DND-41 (cell line): ENCODE measurements at regions not wholly inside any gene's neighbourhood (a gene's known extent, or its start where the extent isn't known, plus 50 kb on each side); places are given as distances from the start of the nearest gene placed in this dataset.

Source experiments
- ATAC-seq: fragments of 200-7000 bp; cut with Tn5 transposase; 3 replicates; pipeline ENCODE4 v1.9.1; 2021; ENCODE audit warnings: low read depth; ENCODE audit not compliant: insufficient read depth
- DNase-seq: peaks from one replicate; pipeline ENCODE4 v3.0.0-alpha.2; 2020
- H2AFZ ChIP-seq: 2 replicates; pipeline ENCODE4 v1.6.0; 2012; ENCODE audit warnings: low read depth, low read length
- H3K27ac ChIP-seq: 2 replicates; pipeline ENCODE4 v1.5.1; 2012; ENCODE audit warnings: low read length, inconsistent platforms
- H3K27me3 ChIP-seq: fragments of 200-600 bp; sonication (generic); 2 replicates; pipeline ENCODE4 v1.6.0; 2012; ENCODE audit warnings: low read length, mild to moderate bottlenecking, inconsistent platforms; ENCODE audit not compliant: insufficient read depth, poor library complexity
- H3K36me3 ChIP-seq: 2 replicates; pipeline ENCODE4 v1.5.1; 2012; ENCODE audit warnings: low read length, inconsistent platforms; ENCODE audit not compliant: insufficient read depth
- H3K4me1 ChIP-seq: 2 replicates; pipeline ENCODE4 v1.5.1; 2012; ENCODE audit warnings: mild to moderate bottlenecking, low read length; ENCODE audit not compliant: insufficient read depth
- H3K4me2 ChIP-seq: 2 replicates; pipeline ENCODE4 v1.6.0; 2012; ENCODE audit warnings: mild to moderate bottlenecking, moderate library complexity, low read length, inconsistent platforms; ENCODE audit not compliant: insufficient read depth
- H3K4me3 ChIP-seq, 2 experiments: fragments of 200-600 bp in 1 of 2; shearing (Covaris generic) in 1 of 2; 2 replicates each; pipeline ENCODE4 v1.5.1; 2012 to 2016; ENCODE audit warnings: inconsistent platforms in 2 of 2, low read length in 2 of 2, mild to moderate bottlenecking in 2 of 2, low read depth in 1 of 2, moderate library complexity in 1 of 2
- H3K79me2 ChIP-seq: 2 replicates; pipeline ENCODE4 v1.6.0; 2012; ENCODE audit warnings: low read length, inconsistent platforms; ENCODE audit not compliant: insufficient read depth
- H3K9ac ChIP-seq: 2 replicates; pipeline ENCODE4 v1.6.0; 2012; ENCODE audit warnings: low read depth, mild to moderate bottlenecking, inconsistent platforms, low read length, moderate library complexity
- H3K9me3 ChIP-seq: 2 replicates; pipeline ENCODE4 v1.5.1; 2012; ENCODE audit warnings: low read length, moderate library complexity, mild to moderate bottlenecking, inconsistent platforms; ENCODE audit not compliant: insufficient read depth, severe bottlenecking
- H4K20me1 ChIP-seq: 2 replicates; pipeline ENCODE4 v1.6.0; 2012; ENCODE audit warnings: low read length; ENCODE audit not compliant: insufficient read depth
- EZH2 ChIP-seq: IDR thresholded peaks from 3 replicates; pipeline ENCODE4 v1.6.1; 2012; ENCODE audit warnings: borderline replicate concordance, low read depth, mild to moderate bottlenecking, moderate library complexity, low read length, inconsistent platforms; ENCODE audit not compliant: severe bottlenecking
- TF ChIP-seq, protein P1 (sequence below): IDR thresholded peaks from 2 replicates; pipeline ENCODE4 v1.5.1; 2012; ENCODE audit warnings: borderline replicate concordance, low read length, moderate library complexity, mild to moderate bottlenecking; ENCODE audit not compliant: poor library complexity, severe bottlenecking; ENCODE audit errors: extremely low read depth

DNA sequence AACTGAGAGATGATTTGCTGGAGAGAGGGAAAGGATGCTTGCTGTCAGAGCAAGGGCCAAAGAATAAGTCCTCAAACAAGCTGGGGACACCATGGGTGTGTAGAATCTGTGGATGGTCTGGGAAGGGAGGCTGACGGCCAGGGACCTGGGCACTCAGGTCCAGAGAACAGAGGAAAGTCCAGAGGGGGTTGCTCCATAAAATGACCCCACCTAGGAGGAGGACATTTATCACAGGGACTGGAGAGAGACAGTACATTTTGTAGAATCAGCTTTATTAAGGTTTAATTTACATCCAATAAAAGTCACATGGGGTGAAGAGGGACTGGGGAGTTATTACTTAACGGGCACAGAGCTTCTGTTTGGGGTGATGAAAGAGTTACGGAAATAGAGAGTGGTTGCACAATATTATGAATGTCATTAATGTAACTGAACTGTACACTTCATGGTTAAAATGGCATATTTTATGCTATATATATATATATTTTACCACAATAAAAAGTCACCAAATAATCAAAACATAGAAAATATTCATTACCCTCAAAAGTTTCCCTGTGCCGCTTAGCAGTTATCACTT lies 73.0 kb upstream of the ABCD3 start:
- no peak overlapping the region for H3K4me2 ChIP-seq
- no peaks in the 10 kb centered on the region for H3K4me1 ChIP-seq
- TF ChIP-seq EZH2, result no peak
- TF ChIP-seq, protein P1, sequence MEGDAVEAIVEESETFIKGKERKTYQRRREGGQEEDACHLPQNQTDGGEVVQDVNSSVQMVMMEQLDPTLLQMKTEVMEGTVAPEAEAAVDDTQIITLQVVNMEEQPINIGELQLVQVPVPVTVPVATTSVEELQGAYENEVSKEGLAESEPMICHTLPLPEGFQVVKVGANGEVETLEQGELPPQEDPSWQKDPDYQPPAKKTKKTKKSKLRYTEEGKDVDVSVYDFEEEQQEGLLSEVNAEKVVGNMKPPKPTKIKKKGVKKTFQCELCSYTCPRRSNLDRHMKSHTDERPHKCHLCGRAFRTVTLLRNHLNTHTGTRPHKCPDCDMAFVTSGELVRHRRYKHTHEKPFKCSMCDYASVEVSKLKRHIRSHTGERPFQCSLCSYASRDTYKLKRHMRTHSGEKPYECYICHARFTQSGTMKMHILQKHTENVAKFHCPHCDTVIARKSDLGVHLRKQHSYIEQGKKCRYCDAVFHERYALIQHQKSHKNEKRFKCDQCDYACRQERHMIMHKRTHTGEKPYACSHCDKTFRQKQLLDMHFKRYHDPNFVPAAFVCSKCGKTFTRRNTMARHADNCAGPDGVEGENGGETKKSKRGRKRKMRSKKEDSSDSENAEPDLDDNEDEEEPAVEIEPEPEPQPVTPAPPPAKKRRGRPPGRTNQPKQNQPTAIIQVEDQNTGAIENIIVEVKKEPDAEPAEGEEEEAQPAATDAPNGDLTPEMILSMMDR, result no peak
- no peak overlapping the region for H2AFZ ChIP-seq
- H3K36me3 ChIP-seq, result no peaks in the 10 kb centered on the region
- H3K4me3 ChIP-seq, result no peak overlapping the region
- DNase-seq (no peak), ATAC-seq (no peak)
- no peaks in the 10 kb centered on the region for H3K9me3 ChIP-seq
- H3K27me3 ChIP-seq, result no peaks in the 10 kb centered on the region
- H3K9ac ChIP-seq, result no peak overlapping the region
- H3K27ac ChIP-seq, result no peak overlapping the region
- no peaks in the 10 kb centered on the region for H4K20me1 ChIP-seq
- H3K79me2 ChIP-seq, result no peaks in the 10 kb centered on the region

DNA sequence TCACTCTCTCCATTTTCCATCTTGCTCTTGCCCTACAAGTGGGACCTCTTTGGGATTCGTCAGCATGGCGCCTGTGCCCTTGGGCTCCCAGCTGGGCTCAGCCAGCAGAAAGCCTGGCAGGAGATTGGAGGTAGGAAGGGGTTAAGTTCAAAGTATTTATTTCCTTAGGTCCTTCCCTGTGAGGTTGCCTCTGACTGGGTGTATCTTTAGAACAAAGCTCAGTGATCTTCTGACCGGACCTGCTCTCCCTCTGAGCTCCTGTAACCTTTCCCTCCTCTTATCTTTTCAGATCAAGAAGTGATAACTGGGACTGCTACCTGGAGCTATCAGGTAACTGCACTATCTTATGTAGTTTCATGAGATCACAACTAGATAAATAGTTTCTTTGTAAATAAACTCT lies 75.8 kb upstream of the ABCD3 start:
- no peak overlapping the region for H2AFZ ChIP-seq
- H3K9ac ChIP-seq, result no peak overlapping the region
- H3K79me2 ChIP-seq, result no peaks in the 10 kb centered on the region
- ATAC-seq, result no peak
- no peaks in the 10 kb centered on the region for H3K27me3 ChIP-seq
- no peak for TF ChIP-seq EZH2
- TF ChIP-seq, protein P1, result no peak
- H3K4me1 ChIP-seq, result peaks cover 5% of the 10 kb centered on the region; the same call in 1 of the 2 replicates
- no peak overlapping the region for H3K4me3 ChIP-seq
- no peak for DNase-seq
- no peaks in the 10 kb centered on the region for H3K36me3 ChIP-seq
- no peaks in the 10 kb centered on the region for H3K9me3 ChIP-seq
- no peak overlapping the region for H3K4me2 ChIP-seq
- no peaks in the 10 kb centered on the region for H4K20me1 ChIP-seq
- no peak overlapping the region for H3K27ac ChIP-seq

DNA sequence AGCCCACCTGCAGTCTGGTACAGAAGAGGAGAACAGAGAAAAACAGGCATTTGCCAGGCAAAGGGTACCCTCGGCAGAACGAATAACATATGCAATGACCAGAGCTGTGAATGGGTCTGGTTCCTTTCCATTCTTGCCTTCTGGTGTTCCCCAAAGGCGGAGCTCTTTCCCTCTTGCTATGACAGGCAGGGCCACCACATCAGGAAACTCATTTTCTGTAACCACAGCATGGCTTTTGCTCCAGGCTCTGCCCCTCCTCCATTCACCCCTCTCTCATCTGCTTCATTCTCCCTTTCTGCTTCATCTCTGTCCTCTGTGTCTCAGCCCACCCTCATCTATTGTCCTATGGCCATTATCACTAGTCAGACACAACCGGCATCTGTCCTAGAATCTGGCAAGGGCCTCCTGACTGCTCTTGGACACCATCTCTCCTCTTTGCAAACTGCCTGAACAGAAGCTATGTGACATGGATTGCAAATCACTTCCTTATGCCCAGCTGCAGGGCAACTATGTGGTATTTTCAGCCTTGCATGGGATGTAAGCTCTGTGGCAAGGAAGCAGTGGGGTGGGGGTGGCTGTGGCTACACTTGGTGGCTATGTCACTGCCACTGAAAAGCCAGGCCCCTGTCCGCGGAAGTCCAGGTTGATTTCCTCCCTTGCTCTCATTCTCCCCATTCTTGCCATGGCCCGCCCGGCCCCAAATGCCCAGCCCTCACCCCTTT lies 78.8 kb upstream of the ABCD3 start:
- Histone ChIP-seq H3K79me2 (no peaks in the 10 kb centered on the region), H3K4me3 (no peak overlapping the region), H3K4me1 (peaks cover 5% of the 10 kb centered on the region; the same call in 1 of the 2 replicates), H2AFZ (no peak overlapping the region), H4K20me1 (no peaks in the 10 kb centered on the region), H3K36me3 (no peaks in the 10 kb centered on the region), H3K9ac (no peak overlapping the region), H3K4me2 (no peak overlapping the region), H3K27me3 (no peaks in the 10 kb centered on the region), H3K9me3 (no peaks in the 10 kb centered on the region), H3K27ac (no peak overlapping the region)
- DNase-seq, result no peak
- ATAC-seq, result peak; percentile 56
- TF ChIP-seq, protein P1, result no peak
